B cell (primary cell): ENCODE measurements at regions not wholly inside any gene's neighbourhood (a gene's known extent, or its start where the extent isn't known, plus 50 kb on each side); places are given as distances from the start of the nearest gene placed in this dataset.

Experiments
- ATAC-seq: fragments of 200-7000 bp; cut with Tn5 transposase; one replicate; pipeline ENCODE4 v1.10.0; 2021; ENCODE audit warnings: low read depth, mild to moderate bottlenecking, moderate number of reproducible peaks, moderate library complexity
- CTCF ChIA-PET: fragments of 350-600 bp; sonication (Branson Sonifier 250); formaldehyde crosslinking; loops from one replicate; lab custom pipeline; 2021; ENCODE audit warnings: antibody characterized with exemption, inconsistent platforms; lab: Charles Lee
- POLR2A ChIA-PET: fragments of 350-600 bp; sonication (Branson Sonifier 250); formaldehyde crosslinking; loops from one replicate; lab custom pipeline; 2021; ENCODE audit warnings: antibody characterized with exemption; lab: Charles Lee
- DNase-seq: peaks from one replicate; pipeline ENCODE4 v3.0.0; 2013
- H2AFZ ChIP-seq: 2 replicates; pipeline ENCODE4 v1.6.1; 2012; ENCODE audit warnings: mild to moderate bottlenecking, low read depth, low read length; ENCODE audit not compliant: insufficient read depth, poor library complexity, severe bottlenecking
- H3K27ac ChIP-seq, 2 donors: 1 replicate in 1 of 2; 2 replicates in 1 of 2; pipeline ENCODE4 v1.5.1; 2012 to 2013; ENCODE audit warnings: low read length in 2 of 2, mild to moderate bottlenecking in 2 of 2, moderate library complexity in 1 of 2
- H3K27me3 ChIP-seq, 4 experiments: fragments of 200-600 bp in 1 of 4; sonication (generic) in 1 of 4; replicated peaks in 1 of 4; 1 replicate in 2 of 4; 2 replicates in 2 of 4; pipeline versions ENCODE4 v1.6.1 to v1.7.0; 2013 to 2016; ENCODE audit warnings: low read length in 3 of 4, mild to moderate bottlenecking in 2 of 4, mixed read lengths in 1 of 4, moderate library complexity in 1 of 4; ENCODE audit not compliant: insufficient read depth in 4 of 4, control insufficient read depth in 3 of 4; ENCODE audit errors: control extremely low read depth in 1 of 4
- H3K36me3 ChIP-seq, 2 experiments: replicated peaks in 1 of 2; 1 replicate in 1 of 2; 2 replicates in 1 of 2; pipeline versions ENCODE4 v1.6.1 to v1.7.1; 2013; ENCODE audit warnings: low read length in 1 of 2; ENCODE audit not compliant: insufficient read depth in 2 of 2, control insufficient read depth in 1 of 2; ENCODE audit errors: control extremely low read depth in 1 of 2, extremely low read depth in 1 of 2
- H3K4me1 ChIP-seq, 2 donors: fragments of 200-600 bp in 1 of 2; sonication (generic) in 1 of 2; 1 replicate in 1 of 2; 2 replicates in 1 of 2; pipeline versions ENCODE4 v1.5.1 to v1.6.1; 2013 to 2017; ENCODE audit warnings: low read length in 2 of 2; ENCODE audit not compliant: control insufficient read depth in 2 of 2, insufficient read depth in 2 of 2
- H3K4me2 ChIP-seq: replicated peaks from 2 replicates; pipeline ENCODE3; 2012; ENCODE audit warnings: mild to moderate bottlenecking, low read depth, low read length; ENCODE audit not compliant: poor library complexity, severe bottlenecking
- H3K4me3 ChIP-seq, 5 experiments: fragments of 200-600 bp in 1 of 5; sonication (generic) in 1 of 5; 1 replicate in 3 of 5; 2 replicates in 2 of 5; pipeline versions ENCODE4 v1.5.1 to v1.7.0; 2011 to 2016; ENCODE audit warnings: low read length in 4 of 5, mild to moderate bottlenecking in 4 of 5, low read depth in 2 of 5, control low read depth in 1 of 5, moderate library complexity in 1 of 5; ENCODE audit not compliant: insufficient read depth in 1 of 5; ENCODE audit errors: control extremely low read depth in 1 of 5, extremely low read depth in 1 of 5
- H3K79me2 ChIP-seq: fragments of 200-600 bp; sonication (generic); one replicate; pipeline ENCODE4 v1.6.0; 2016; ENCODE audit warnings: low read length; ENCODE audit not compliant: control insufficient read depth, insufficient read depth
- H3K9ac ChIP-seq: fragments of 200-600 bp; sonication (generic); 2 replicates; pipeline ENCODE4 v1.6.1; 2017; ENCODE audit warnings: mild to moderate bottlenecking, low read length, moderate library complexity
- H3K9me3 ChIP-seq, 3 donors: one replicate each; pipeline versions ENCODE4 v1.6.1 to v1.7.1; 2013; ENCODE audit warnings: low read length in 2 of 3; ENCODE audit not compliant: control insufficient read depth in 2 of 3, insufficient read depth in 1 of 3; ENCODE audit errors: control extremely low read depth in 1 of 3
- H4K20me1 ChIP-seq: 2 replicates; pipeline ENCODE4 v1.6.0; 2012; ENCODE audit warnings: mild to moderate bottlenecking, low read length; ENCODE audit not compliant: insufficient read depth, control insufficient read depth, poor library complexity, severe bottlenecking
- H3K27ac Mint-ChIP-seq: one replicate; pipeline ENCODE4 v1.8.0; 2021; ENCODE audit warnings: mixed read lengths
- H3K27me3 Mint-ChIP-seq: one replicate; pipeline ENCODE4 v1.8.0; 2021; ENCODE audit warnings: mixed read lengths
- H3K4me1 Mint-ChIP-seq: one replicate; pipeline ENCODE4 v1.8.0; 2021; ENCODE audit warnings: mixed read lengths
- H3K4me3 Mint-ChIP-seq: one replicate; pipeline ENCODE4 v1.8.0; 2021; ENCODE audit warnings: mixed read lengths
- H3K9me3 Mint-ChIP-seq: one replicate; pipeline ENCODE4 v1.8.0; 2022; ENCODE audit warnings: mixed read lengths; ENCODE audit not compliant: insufficient read depth
- CTCF ChIP-seq: fragments of 200-600 bp; IDR thresholded peaks from one replicate; pipeline ENCODE4 v1.8.0; 2022; ENCODE audit warnings: antibody characterized with exemption, mild to moderate bottlenecking
- EZH2 ChIP-seq: IDR thresholded peaks from 2 replicates; pipeline ENCODE4 v1.6.1; 2012; ENCODE audit warnings: borderline replicate concordance, low read depth, mild to moderate bottlenecking, moderate library complexity, low read length; ENCODE audit not compliant: insufficient read depth, poor library complexity, severe bottlenecking
- WGBS: methylation state at CpG from one replicate; pipeline ENCODE4 v1.1.5; 2013; ENCODE audit warnings: missing lambda C conversion rate; ENCODE audit not compliant: insufficient coverage; 5-methylcytosine and 5-hydroxymethylcytosine counted together
- intact Hi-C: fragments of 100-400 bp; cut with micrococcal nuclease; formaldehyde crosslinking; loops from one replicate; pipeline ENCODE4 v1.10.0; 2022

GRCh38 chr4:13902146-13902545 lies 274.6 kb upstream of the BOD1L1 start:
- H3K4me2 ChIP-seq, result no peak overlapping the region
- no peak for TF ChIP-seq CTCF
- no peak for TF ChIP-seq EZH2
- no peaks in the 10 kb centered on the region for H3K36me3 ChIP-seq
- intact Hi-C loops, result no loop called here
- Mint-ChIP-seq H3K27ac (no peak overlapping the region), H3K27me3 (peaks cover 3% of the 10 kb centered on the region), H3K4me3 (no peak overlapping the region), H3K4me1 (no peaks in the 10 kb centered on the region), H3K9me3 (no peaks in the 10 kb centered on the region)
- no peaks in the 10 kb centered on the region for H3K79me2 ChIP-seq
- ChIA-PET CTCF (no interaction called here), POLR2A (no interaction called here)
- no peaks in the 10 kb centered on the region for H4K20me1 ChIP-seq
- no peak overlapping the region for H3K27ac ChIP-seq
- H3K27me3 ChIP-seq, result no peaks in the 10 kb centered on the region
- 100% methylated on average over 1 of the region's 1 CpG for WGBS
- no peak overlapping the region for H3K4me3 ChIP-seq
- no peak overlapping the region for H3K9ac ChIP-seq
- DNase-seq, result no peak
- H3K4me1 ChIP-seq, result no peaks in the 10 kb centered on the region
- no peaks in the 10 kb centered on the region for H3K9me3 ChIP-seq
- no peak overlapping the region for H2AFZ ChIP-seq
- no peak for ATAC-seq

DNA sequence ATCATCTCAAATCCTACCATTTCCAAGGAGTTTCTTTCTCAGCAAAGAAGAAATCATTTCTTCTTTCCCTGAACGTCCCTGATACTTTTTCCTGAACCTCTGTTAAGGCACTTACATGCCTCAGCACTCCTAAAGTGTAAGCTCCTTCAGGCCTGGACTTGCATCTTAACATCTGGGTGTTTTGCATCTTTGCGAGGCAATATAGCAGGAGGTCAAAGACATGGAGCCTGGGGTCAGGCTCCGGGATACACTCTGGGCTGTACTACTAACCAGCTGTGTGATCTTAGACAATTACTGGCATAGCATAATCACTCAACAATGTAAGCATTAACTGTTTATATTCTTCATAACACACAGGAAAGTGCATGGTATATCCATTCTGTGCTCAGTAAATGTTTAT lies 275.5 kb upstream of the BOD1L1 start:
- H3K27me3 ChIP-seq, result no peaks in the 10 kb centered on the region
- H2AFZ ChIP-seq, result no peak overlapping the region
- WGBS, result 96% methylated on average over 2 of the region's 3 CpGs
- ATAC-seq (no peak), DNase-seq (no peak)
- no peaks in the 10 kb centered on the region for H3K9me3 ChIP-seq
- TF ChIP-seq EZH2 (no peak), CTCF (no peak)
- H3K4me1 ChIP-seq, result no peaks in the 10 kb centered on the region
- intact Hi-C loops, result no loop called here
- no peaks in the 10 kb centered on the region for H4K20me1 ChIP-seq
- peaks cover 3% of the 10 kb centered on the region for H3K27me3 Mint-ChIP-seq
- H3K9ac ChIP-seq, result no peak overlapping the region
- no peaks in the 10 kb centered on the region for H3K4me1 Mint-ChIP-seq
- ChIA-PET POLR2A (no interaction called here), CTCF (no interaction called here)
- H3K79me2 ChIP-seq, result no peaks in the 10 kb centered on the region
- H3K4me3 ChIP-seq, result no peak overlapping the region
- H3K36me3 ChIP-seq, result no peaks in the 10 kb centered on the region
- no peaks in the 10 kb centered on the region for H3K9me3 Mint-ChIP-seq
- H3K27ac Mint-ChIP-seq, result no peak overlapping the region
- no peak overlapping the region for H3K4me2 ChIP-seq
- H3K27ac ChIP-seq, result no peak overlapping the region
- no peak overlapping the region for H3K4me3 Mint-ChIP-seq
